Gastrocnemius medialis (tissue), 4 donors: ENCODE measurements at regions not wholly inside any gene's neighbourhood (a gene's known extent, or its start where the extent isn't known, plus 50 kb on each side); places are given as distances from the start of the nearest gene placed in this dataset.

ENCODE experiments used
- ATAC-seq, 2 donors: fragments of 150-250 bp; one replicate each; pipeline ENCODE4 v1.9.1; 2016
- DNase-seq, 2 donors: peaks; one replicate each; pipeline ENCODE4 v3.0.0-alpha.2; 2019
- H3K27ac ChIP-seq, 4 donors: fragments of 200-600 bp; sonication (generic); 1 replicate in 1 of 4; 2 replicates in 3 of 4; pipeline ENCODE4 v1.5.1; 2016 to 2018; ENCODE audit warnings: mild to moderate bottlenecking in 2 of 4, moderate library complexity in 1 of 4
- H3K27me3 ChIP-seq, 3 donors: fragments of 200-600 bp; sonication (generic) in 2 of 3; 1 replicate in 1 of 3; 2 replicates in 2 of 3; pipeline versions ENCODE4 v1.5.1 to v1.6.0; 2016 to 2019; ENCODE audit warnings: mild to moderate bottlenecking in 1 of 3, moderate library complexity in 1 of 3
- H3K36me3 ChIP-seq, 2 donors: fragments of 200-600 bp; sonication (generic) in 1 of 2; one replicate each; pipeline ENCODE4 v1.5.1; 2017 to 2018
- H3K4me1 ChIP-seq, 2 donors: fragments of 200-600 bp; sonication (generic) in 1 of 2; one replicate each; pipeline ENCODE4 v1.5.1; 2016 to 2017; ENCODE audit warnings: mild to moderate bottlenecking in 2 of 2
- H3K4me3 ChIP-seq, 4 donors: fragments of 200-600 bp; sonication (generic) in 3 of 4; 1 replicate in 1 of 4; 2 replicates in 3 of 4; pipeline ENCODE4 v1.5.1; 2016 to 2019; ENCODE audit warnings: mild to moderate bottlenecking in 2 of 4
- H3K9me3 ChIP-seq, 3 donors: fragments of 200-600 bp; sonication (generic) in 2 of 3; 1 replicate in 1 of 3; 2 replicates in 2 of 3; pipeline ENCODE4 v1.5.1; 2016 to 2019
- CTCF ChIP-seq, 5 experiments: fragments of 450-650 bp in 3 of 5; fragments of 200-600 bp in 2 of 5; sonication (generic) in 2 of 5; IDR thresholded peaks in 4 of 5; conservative IDR thresholded peaks in 1 of 5; 1 replicate in 4 of 5; 2 replicates in 1 of 5; pipeline ENCODE4 v1.5.1; 2016 to 2019; ENCODE audit warnings: antibody characterized with exemption in 5 of 5, mild to moderate bottlenecking in 3 of 5, moderate library complexity in 3 of 5
- POLR2A ChIP-seq, 2 donors: fragments of 450-650 bp; IDR thresholded peaks; one replicate each; pipeline ENCODE4 v1.6.1; 2017; ENCODE audit warnings: antibody characterized with exemption in 2 of 2, mild to moderate bottlenecking in 2 of 2, moderate library complexity in 2 of 2
- in situ Hi-C, 4 donors: fragments of 200-750 bp; cut with MboI; loops; one replicate each; pipeline versions ENCODE4 v1.15.0 to v1.8.0; 2017; ENCODE audit warnings: low sequenced_read_pairs in 4 of 4
- intact Hi-C: fragments of 100-400 bp; cut with DNase I; formaldehyde crosslinking; loops from one replicate; pipeline ENCODE4 v1.15.1; 2023; ENCODE audit warnings: low total_unique reads

- intact Hi-C loops = no loop called here
- ATAC-seq = no peak
- Histone ChIP-seq H3K27ac (no peak overlapping the region), H3K4me3 (no peak overlapping the region), H3K9me3 (no peaks in the 10 kb centered on the region), H3K27me3 (no peaks in the 10 kb centered on the region), H3K4me1 (no peaks in the 10 kb centered on the region), H3K36me3 (no peaks in the 10 kb centered on the region)
- DNase-seq = no peak
- in situ Hi-C loops = no loop called here
- no peak for TF ChIP-seq POLR2A (IDR thresholded peaks at IDR 0.05)
- TF ChIP-seq CTCF (IDR thresholded peaks at IDR 0.05 in 4 of 5, conservative IDR thresholded peaks at IDR 0.05 in 1 of 5) = no peak
Measured at GRCh38 chr6:51105357-51105756, 286.7 kb downstream of the TFAP2B start.

GRCh38 chr6:51107769-51108203 lies 289.1 kb downstream of the TFAP2B start:
- no peak for DNase-seq
- Histone ChIP-seq H3K36me3 (no peaks in the 10 kb centered on the region), H3K4me3 (no peak overlapping the region), H3K27me3 (no peaks in the 10 kb centered on the region), H3K9me3 (no peaks in the 10 kb centered on the region), H3K27ac (no peak overlapping the region), H3K4me1 (no peaks in the 10 kb centered on the region)
- in situ Hi-C loops (no loop called here), intact Hi-C loops (no loop called here)
- no peak for ATAC-seq
- no peak for TF ChIP-seq POLR2A (IDR thresholded peaks at IDR 0.05)

- no peak overlapping the region for H3K27ac ChIP-seq
- DNase-seq (no peak), ATAC-seq (no peak)
- TF ChIP-seq CTCF (IDR thresholded peaks at IDR 0.05 in 4 of 5, conservative IDR thresholded peaks at IDR 0.05 in 1 of 5) = no peak
- no peak for TF ChIP-seq POLR2A (IDR thresholded peaks at IDR 0.05)
- in situ Hi-C loops = no loop called here
- H3K36me3 ChIP-seq = no peaks in the 10 kb centered on the region
- no peaks in the 10 kb centered on the region for H3K9me3 ChIP-seq
- H3K27me3 ChIP-seq = no peaks in the 10 kb centered on the region
- intact Hi-C loops = no loop called here
- no peak overlapping the region for H3K4me3 ChIP-seq
- H3K4me1 ChIP-seq = no peaks in the 10 kb centered on the region
Measured at GRCh38 chr6:51108563-51109234, 290.0 kb downstream of the TFAP2B start.

- no peaks in the 10 kb centered on the region for H3K36me3 ChIP-seq
- no peak overlapping the region for H3K27ac ChIP-seq
- H3K4me3 ChIP-seq = no peak overlapping the region
- DNase-seq (no peak), ATAC-seq (no peak)
- intact Hi-C loops = no loop called here
- in situ Hi-C loops = no loop called here
- no peaks in the 10 kb centered on the region for H3K9me3 ChIP-seq
- H3K4me1 ChIP-seq = no peaks in the 10 kb centered on the region
- no peaks in the 10 kb centered on the region for H3K27me3 ChIP-seq
- no peak for TF ChIP-seq CTCF (IDR thresholded peaks at IDR 0.05 in 4 of 5, conservative IDR thresholded peaks at IDR 0.05 in 1 of 5)
- TF ChIP-seq POLR2A (IDR thresholded peaks at IDR 0.05) = no peak
Measured at GRCh38 chr6:51112731-51113130, 294.1 kb downstream of the TFAP2B start.

GRCh38 chr6:51116723-51117122 lies 298.1 kb downstream of the TFAP2B start:
- Histone ChIP-seq H3K4me3 (no peak overlapping the region), H3K27me3 (no peaks in the 10 kb centered on the region), H3K9me3 (no peaks in the 10 kb centered on the region), H3K27ac (no peak overlapping the region), H3K36me3 (no peaks in the 10 kb centered on the region), H3K4me1 (no peaks in the 10 kb centered on the region)
- in situ Hi-C loops (no loop called here), intact Hi-C loops (no loop called here)
- ATAC-seq = no peak
- DNase-seq = no peak
- TF ChIP-seq POLR2A (IDR thresholded peaks at IDR 0.05) (no peak), CTCF (IDR thresholded peaks at IDR 0.05 in 4 of 5, conservative IDR thresholded peaks at IDR 0.05 in 1 of 5) (no peak)
